Neural progenitor cell (in vitro differentiated cells): ENCODE measurements at regions not wholly inside any gene's neighbourhood (a gene's known extent, or its start where the extent isn't known, plus 50 kb on each side); places are given as distances from the start of the nearest gene placed in this dataset.

ENCODE experiments used
- DNase-seq: peaks from one replicate; pipeline ENCODE4 v3.0.0-alpha.2; 2016; ENCODE audit warnings: low spot score
- H2AFZ ChIP-seq: fragments of 200-600 bp; sonication (generic); replicated peaks from 2 replicates; pipeline ENCODE4 v1.6.1; 2016; ENCODE audit warnings: antibody characterized with exemption
- H3F3A ChIP-seq: fragments of 200-600 bp; sonication (generic); 2 replicates; pipeline ENCODE4 v1.6.1; 2016; ENCODE audit warnings: antibody characterized with exemption, low read depth
- H3K27ac ChIP-seq: fragments of 200-600 bp; sonication (generic); 2 replicates; pipeline ENCODE4 v1.5.1; 2016; ENCODE audit warnings: mild to moderate bottlenecking
- H3K27me3 ChIP-seq: fragments of 200-600 bp; sonication (generic); 2 replicates; pipeline ENCODE4 v1.6.1; 2016; ENCODE audit warnings: mild to moderate bottlenecking, moderate library complexity
- H3K36me3 ChIP-seq: fragments of 200-600 bp; sonication (generic); 2 replicates; pipeline ENCODE4 v1.5.1; 2016
- H3K4me1 ChIP-seq: fragments of 200-600 bp; sonication (generic); 2 replicates; pipeline ENCODE4 v1.6.1; 2016; ENCODE audit warnings: mixed run types
- H3K4me2 ChIP-seq: fragments of 200-600 bp; sonication (generic); 2 replicates; pipeline ENCODE4 v1.6.1; 2016
- H3K4me3 ChIP-seq: fragments of 200-600 bp; sonication (generic); 2 replicates; pipeline ENCODE4 v1.5.1; 2016
- H3K79me2 ChIP-seq: fragments of 200-600 bp; sonication (generic); 2 replicates; pipeline ENCODE4 v1.6.1; 2016; ENCODE audit warnings: low read depth
- H3K9ac ChIP-seq: fragments of 200-600 bp; sonication (generic); 2 replicates; pipeline ENCODE4 v1.6.1; 2016
- H3K9me3 ChIP-seq: fragments of 200-600 bp; sonication (generic); 2 replicates; pipeline ENCODE4 v1.5.1; 2016; ENCODE audit warnings: low read depth
- H4K20me1 ChIP-seq: fragments of 200-600 bp; sonication (generic); 2 replicates; pipeline ENCODE4 v1.6.1; 2016; ENCODE audit warnings: low read depth
- H3K27ac Mint-ChIP-seq: 3 replicates; pipeline ENCODE4 v1.8.0; 2021; ENCODE audit warnings: mixed read lengths
- H3K27me3 Mint-ChIP-seq: 2 replicates; pipeline ENCODE4 v1.8.0; 2022; ENCODE audit warnings: low read depth, mild to moderate bottlenecking, inconsistent platforms, moderate library complexity, mixed read lengths; ENCODE audit not compliant: insufficient read depth
- H3K36me3 Mint-ChIP-seq: 3 replicates; pipeline ENCODE4 v1.8.0; 2021; ENCODE audit warnings: mixed read lengths
- H3K4me1 Mint-ChIP-seq: 3 replicates; pipeline ENCODE4 v1.8.0; 2021; ENCODE audit warnings: mixed read lengths
- H3K4me3 Mint-ChIP-seq: 3 replicates; pipeline ENCODE4 v1.8.0; 2021; ENCODE audit warnings: mild to moderate bottlenecking, moderate library complexity, mixed read lengths
- H3K9me3 Mint-ChIP-seq: 3 replicates; pipeline ENCODE4 v1.8.0; 2020; ENCODE audit warnings: mixed read lengths
- CTCF ChIP-seq: fragments of 200-600 bp; sonication (generic); IDR thresholded peaks from 2 replicates; pipeline ENCODE4 v1.5.1; 2017; ENCODE audit warnings: antibody characterized with exemption, mild to moderate bottlenecking
- EZH2 ChIP-seq: fragments of 200-600 bp; sonication (generic); IDR thresholded peaks from 2 replicates; pipeline ENCODE4 v1.6.1; 2017; ENCODE audit warnings: antibody characterized with exemption, mild to moderate bottlenecking, moderate library complexity
- EZH2phosphoT487 ChIP-seq: fragments of 200-600 bp; sonication (generic); IDR thresholded peaks from 2 replicates; pipeline ENCODE4 v1.6.1; 2017; ENCODE audit warnings: antibody characterized with exemption

GRCh38 chr5:60161340-60161934 lies 267.9 kb upstream of the PDE4D start:
- Mint-ChIP-seq H3K27me3 (no peaks in the 10 kb centered on the region), H3K9me3 (no peaks in the 10 kb centered on the region), H3K4me3 (no peak overlapping the region), H3K27ac (no peak overlapping the region), H3K4me1 (no peaks in the 10 kb centered on the region), H3K36me3 (no peaks in the 10 kb centered on the region)
- Histone ChIP-seq H3K4me2 (no peak overlapping the region), H3K79me2 (no peaks in the 10 kb centered on the region), H2AFZ (peak overlapping the region; percentile 74), H3K9me3 (no peaks in the 10 kb centered on the region), H3K27me3 (no peaks in the 10 kb centered on the region), H4K20me1 (no peaks in the 10 kb centered on the region), H3K9ac (no peak overlapping the region), H3K4me1 (no peaks in the 10 kb centered on the region), H3K36me3 (no peaks in the 10 kb centered on the region), H3F3A (no peaks in the 10 kb centered on the region), H3K27ac (no peak overlapping the region), H3K4me3 (no peak overlapping the region)
- TF ChIP-seq EZH2 = no peak
- TF ChIP-seq EZH2phosphoT487 = no peak
- TF ChIP-seq CTCF = peak; percentile 71
- peak; percentile 45 for DNase-seq

- H3K36me3 ChIP-seq = no peaks in the 10 kb centered on the region
- no peak for DNase-seq
- H3K27ac Mint-ChIP-seq = no peak overlapping the region
- H3F3A ChIP-seq = peaks cover 14% of the 10 kb centered on the region
- peaks cover 2% of the 10 kb centered on the region for H3K9me3 Mint-ChIP-seq
- H3K4me3 ChIP-seq = no peak overlapping the region
- H3K9ac ChIP-seq = no peak overlapping the region
- H3K27me3 Mint-ChIP-seq = no peaks in the 10 kb centered on the region
- H3K4me1 ChIP-seq = peaks cover 13% of the 10 kb centered on the region
- no peak for TF ChIP-seq CTCF
- no peak for TF ChIP-seq EZH2
- TF ChIP-seq EZH2phosphoT487 = no peak
- H2AFZ ChIP-seq = no peak overlapping the region
- H3K9me3 ChIP-seq = no peaks in the 10 kb centered on the region
- no peaks in the 10 kb centered on the region for H3K36me3 Mint-ChIP-seq
- no peak overlapping the region for H3K4me3 Mint-ChIP-seq
- no peaks in the 10 kb centered on the region for H4K20me1 ChIP-seq
- no peaks in the 10 kb centered on the region for H3K79me2 ChIP-seq
- H3K4me1 Mint-ChIP-seq = no peaks in the 10 kb centered on the region
- H3K4me2 ChIP-seq = no peak overlapping the region
- no peak overlapping the region for H3K27ac ChIP-seq
- no peaks in the 10 kb centered on the region for H3K27me3 ChIP-seq
Observed at GRCh38 chr5:60149081-60149480, 255.6 kb upstream of the PDE4D start.

GRCh38 chr5:60148366-60148765 lies 254.8 kb upstream of the PDE4D start:
- Histone ChIP-seq H3K4me2 (no peak overlapping the region), H4K20me1 (no peaks in the 10 kb centered on the region), H3K9me3 (no peaks in the 10 kb centered on the region), H3K9ac (no peak overlapping the region), H3K27me3 (no peaks in the 10 kb centered on the region), H3K27ac (no peak overlapping the region), H3F3A (peaks cover 14% of the 10 kb centered on the region), H3K4me1 (peaks cover 13% of the 10 kb centered on the region), H3K4me3 (no peak overlapping the region), H2AFZ (no peak overlapping the region), H3K79me2 (no peaks in the 10 kb centered on the region), H3K36me3 (no peaks in the 10 kb centered on the region)
- Mint-ChIP-seq H3K9me3 (peaks cover 2% of the 10 kb centered on the region), H3K27ac (no peak overlapping the region), H3K4me1 (no peaks in the 10 kb centered on the region), H3K27me3 (no peaks in the 10 kb centered on the region), H3K36me3 (no peaks in the 10 kb centered on the region), H3K4me3 (no peak overlapping the region)
- no peak for DNase-seq
- TF ChIP-seq EZH2 (no peak), CTCF (no peak), EZH2phosphoT487 (no peak)
